GM12878 (cell line): ENCODE measurements at regions not wholly inside any gene's neighbourhood (a gene's known extent, or its start where the extent isn't known, plus 50 kb on each side); places are given as distances from the start of the nearest gene placed in this dataset.

ENCODE experiments used
- ATAC-seq: fragments of 200-7000 bp; cut with Tn5 transposase; 3 replicates; pipeline ENCODE4 v1.9.1; 2020; ENCODE audit warnings: mild to moderate bottlenecking, moderate library complexity
- BruUV-seq: library from RNA; stranded (reverse); fragments of 400-500 nt; replicated peaks from 2 replicates; lab custom pipeline; 2021; lab: Mats Ljungman, UMichigan
- CTCF ChIA-PET: fragments of 300-600 bp; sonication (Branson Sonifier 250); formaldehyde crosslinking; extraction: SDS; loops from one replicate; lab custom pipeline; 2021; ENCODE audit warnings: inconsistent platforms; lab: Yijun Ruan, JAX
- POLR2A ChIA-PET: fragments of 350-600 bp; formaldehyde crosslinking; extraction: SDS; loops from one replicate; lab custom pipeline; 2021; ENCODE audit warnings: inconsistent platforms; lab: Charles Lee
- RAD21 ChIA-PET: fragments of 300-600 bp; sonication (Branson Sonifier 250); formaldehyde crosslinking; loops from one replicate; lab custom pipeline; 2023; ENCODE audit warnings: antibody characterized with exemption; ENCODE audit not compliant: unreplicated experiment; lab: Charles Lee
- SMC1A ChIA-PET: fragments of 300-600 bp; sonication (Branson Sonifier 250); formaldehyde crosslinking; loops from one replicate; lab custom pipeline; 2023; ENCODE audit not compliant: unreplicated experiment, uncharacterized antibody; lab: Charles Lee
- DNase-seq: peaks from one replicate; pipeline ENCODE4 v3.0.0-alpha.2; 2011; ENCODE audit warnings: low read depth, low spot score
- FAIRE-seq: peaks from 3 replicates; lab custom pipeline; 2011; peaks lifted over from hg19 to GRCh38; lab: Jason Lieb, UNC
- H2AFZ ChIP-seq: 2 replicates; pipeline ENCODE4 v1.6.0; 2011; ENCODE audit warnings: low read depth, low read length, control low read depth; ENCODE audit not compliant: control insufficient read depth
- H3K27ac ChIP-seq: 2 replicates; pipeline ENCODE4 v1.5.1; 2011; ENCODE audit warnings: control low read depth; ENCODE audit not compliant: control insufficient read depth, insufficient read depth
- H3K27me3 ChIP-seq, 2 experiments: replicated peaks in 1 of 2; 2 replicates each; pipeline versions ENCODE4 v1.6.0 to v1.6.1; 2011; ENCODE audit warnings: low read length in 1 of 2; ENCODE audit not compliant: control insufficient read depth in 2 of 2, insufficient read depth in 2 of 2
- H3K36me3 ChIP-seq, 2 experiments: 2 replicates each; pipeline ENCODE4 v1.5.1; 2011; ENCODE audit warnings: low read length in 1 of 2; ENCODE audit not compliant: control insufficient read depth in 2 of 2, insufficient read depth in 2 of 2
- H3K4me1 ChIP-seq: 2 replicates; pipeline ENCODE4 v1.6.1; 2011; ENCODE audit warnings: mild to moderate bottlenecking, low read length, moderate library complexity, mixed read lengths; ENCODE audit not compliant: control insufficient read depth, insufficient read depth
- H3K4me2 ChIP-seq: 2 replicates; pipeline ENCODE4 v1.6.0; 2011; ENCODE audit warnings: control low read depth; ENCODE audit not compliant: control insufficient read depth, insufficient read depth
- H3K4me3 ChIP-seq: fragments of 200-600 bp; sonication (generic); 2 replicates; pipeline ENCODE4 v1.5.1; 2016
- H3K79me2 ChIP-seq: 2 replicates; pipeline ENCODE4 v1.6.0; 2011; ENCODE audit warnings: low read length; ENCODE audit not compliant: control insufficient read depth, insufficient read depth
- H3K9ac ChIP-seq: 2 replicates; pipeline ENCODE4 v1.8.0; 2011; ENCODE audit warnings: low read length, control low read depth, mixed read lengths; ENCODE audit not compliant: control insufficient read depth, insufficient read depth
- H3K9me3 ChIP-seq: replicated peaks from 3 replicates; pipeline ENCODE4 v1.5.1; 2011; ENCODE audit warnings: mild to moderate bottlenecking, low read length; ENCODE audit not compliant: control insufficient read depth, insufficient read depth
- H4K20me1 ChIP-seq: 2 replicates; pipeline ENCODE4 v1.6.0; 2011; ENCODE audit not compliant: control insufficient read depth, insufficient read depth
- CEBPB ChIP-seq, 2 experiments: fragments of 150-350 bp in 1 of 2; IDR thresholded peaks; 2 replicates each; pipeline ENCODE4 v1.6.1; 2012 to 2014; ENCODE audit warnings: low read depth in 2 of 2, low read length in 2 of 2, borderline replicate concordance in 1 of 2, inconsistent platforms in 1 of 2
- CHD4 ChIP-seq: fragments of 200-600 bp; sonication (generic); IDR thresholded peaks from 2 replicates; pipeline ENCODE4 v1.6.1; 2016; ENCODE audit warnings: mild to moderate bottlenecking
- CREB1 ChIP-seq: IDR thresholded peaks from 2 replicates; pipeline ENCODE4 v1.6.1; 2012; ENCODE audit warnings: low read depth, mild to moderate bottlenecking, inconsistent platforms
- CTCF ChIP-seq, 3 experiments: IDR thresholded peaks in 2 of 3; conservative IDR thresholded peaks in 1 of 3; 2 replicates each; pipeline ENCODE4 v1.5.1; 2011; ENCODE audit warnings: low read depth in 3 of 3, low read length in 3 of 3, mild to moderate bottlenecking in 3 of 3, control low read depth in 2 of 3, moderate library complexity in 2 of 3, inconsistent platforms in 1 of 3, mixed read lengths in 1 of 3; ENCODE audit not compliant: control insufficient read depth in 2 of 3, insufficient read depth in 1 of 3; ENCODE audit errors: extremely low read depth in 1 of 3
- EED ChIP-seq: sonication (generic); IDR thresholded peaks from 2 replicates; pipeline ENCODE4 v1.6.1; 2016; ENCODE audit warnings: antibody characterized with exemption, low read depth
- ELK1 ChIP-seq: IDR thresholded peaks from 2 replicates; pipeline ENCODE4 v1.6.1; 2012; ENCODE audit warnings: low read depth, low read length, improper control_type of control experiment
- JUNB ChIP-seq: IDR thresholded peaks from 2 replicates; pipeline ENCODE4 v1.6.1; 2016; ENCODE audit warnings: antibody characterized with exemption, mild to moderate bottlenecking
- LARP7 ChIP-seq: fragments of 450-650 bp; IDR thresholded peaks from 2 replicates; pipeline ENCODE4 v1.6.1; 2017; ENCODE audit warnings: mild to moderate bottlenecking
- MEF2B ChIP-seq: fragments of 450-650 bp; IDR thresholded peaks from 2 replicates; pipeline ENCODE4 v1.6.1; 2018; ENCODE audit warnings: mild to moderate bottlenecking, moderate library complexity; ENCODE audit not compliant: partially characterized antibody, poor library complexity, severe bottlenecking
- PAX5 ChIP-seq: IDR thresholded peaks from 2 replicates; pipeline ENCODE4 v1.6.1; 2011; ENCODE audit warnings: low read depth, low read length, borderline replicate concordance
- POLR2AphosphoS2 ChIP-seq: IDR thresholded peaks from 2 replicates; pipeline ENCODE4 v1.6.1; 2011; ENCODE audit warnings: low read depth, mild to moderate bottlenecking, low read length, improper control_type of control experiment, moderate library complexity
- RAD51 ChIP-seq: fragments of 450-650 bp; IDR thresholded peaks from 2 replicates; pipeline ENCODE4 v1.6.1; 2016; ENCODE audit warnings: moderate library complexity, mild to moderate bottlenecking, inconsistent platforms
- ZBED1 ChIP-seq: IDR thresholded peaks from 2 replicates; pipeline ENCODE4 v1.6.1; 2016; ENCODE audit warnings: borderline replicate concordance
- ZNF622 ChIP-seq: fragments of 450-650 bp; IDR thresholded peaks from 2 replicates; pipeline ENCODE4 v1.6.1; 2017; ENCODE audit warnings: mild to moderate bottlenecking, inconsistent platforms
- ZZZ3 ChIP-seq: IDR thresholded peaks from 2 replicates; pipeline ENCODE4 v1.6.1; 2011; ENCODE audit warnings: low read depth; ENCODE audit not compliant: control insufficient read depth, insufficient read length
- WGBS: methylation state at CpG from one replicate; pipeline ENCODE4 v1.1.6; 2016; ENCODE audit warnings: low lambda C conversion rate; ENCODE audit not compliant: insufficient replicate concordance, insufficient coverage; ENCODE audit errors: missing lambda C conversion rate; 5-methylcytosine and 5-hydroxymethylcytosine counted together
- in situ Hi-C: fragments of 300-500 bp; cut with MboI; formaldehyde crosslinking; loops from 9 replicates; pipeline ENCODE4 v1.14.3; 2018; ENCODE audit warnings: mixed read lengths
- intact Hi-C: fragments of 100-400 bp; cut with micrococcal nuclease; formaldehyde crosslinking; loops from one replicate; pipeline ENCODE4 v1.14.2; 2022; ENCODE audit not compliant: unreplicated experiment
- TF ChIP-seq, protein P1 (sequence below): fragments of 150-350 bp; IDR thresholded peaks from 2 replicates; pipeline ENCODE4 v1.6.1; 2014; ENCODE audit warnings: mild to moderate bottlenecking, low read depth, low read length
- TF ChIP-seq, protein P2 (sequence below): IDR thresholded peaks from 2 replicates; pipeline ENCODE4 v1.6.1; 2011; ENCODE audit warnings: low read depth, low read length, improper control_type of control experiment, borderline replicate concordance
- TF ChIP-seq, protein P3 (sequence below): IDR thresholded peaks from 2 replicates; pipeline ENCODE4 v1.6.1; 2011; ENCODE audit warnings: mild to moderate bottlenecking, low read depth, low read length, moderate library complexity; ENCODE audit not compliant: insufficient replicate concordance

- ChIA-PET RAD21 (no interaction called here), CTCF (interaction anchor here (0.9 kb wide), 1 partner anchor 11 kb away, joined by 3 read pairs; no protein-coding TSS in a partner anchor), POLR2A (no interaction called here), SMC1A (no interaction called here)
- TF ChIP-seq CHD4: no peak
- no peak for TF ChIP-seq ELK1
- no peak for TF ChIP-seq POLR2AphosphoS2
- TF ChIP-seq EED: no peak
- TF ChIP-seq, protein P1, sequence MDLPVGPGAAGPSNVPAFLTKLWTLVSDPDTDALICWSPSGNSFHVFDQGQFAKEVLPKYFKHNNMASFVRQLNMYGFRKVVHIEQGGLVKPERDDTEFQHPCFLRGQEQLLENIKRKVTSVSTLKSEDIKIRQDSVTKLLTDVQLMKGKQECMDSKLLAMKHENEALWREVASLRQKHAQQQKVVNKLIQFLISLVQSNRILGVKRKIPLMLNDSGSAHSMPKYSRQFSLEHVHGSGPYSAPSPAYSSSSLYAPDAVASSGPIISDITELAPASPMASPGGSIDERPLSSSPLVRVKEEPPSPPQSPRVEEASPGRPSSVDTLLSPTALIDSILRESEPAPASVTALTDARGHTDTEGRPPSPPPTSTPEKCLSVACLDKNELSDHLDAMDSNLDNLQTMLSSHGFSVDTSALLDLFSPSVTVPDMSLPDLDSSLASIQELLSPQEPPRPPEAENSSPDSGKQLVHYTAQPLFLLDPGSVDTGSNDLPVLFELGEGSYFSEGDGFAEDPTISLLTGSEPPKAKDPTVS: no peak
- no peak for TF ChIP-seq ZNF622
- TF ChIP-seq LARP7: no peak
- no peak for TF ChIP-seq ZZZ3
- TF ChIP-seq CREB1: no peak
- no peak for TF ChIP-seq CTCF (IDR thresholded peaks at IDR 0.05 in 2 of 3, conservative IDR thresholded peaks at IDR 0.05 in 1 of 3; ENCODE audit: control insufficient read depth in 2 of 3, extremely low read depth in 1 of 3, insufficient read depth in 1 of 3, low read depth in 3 of 3, low read length in 3 of 3)
- no peak for TF ChIP-seq PAX5
- TF ChIP-seq, protein P2, sequence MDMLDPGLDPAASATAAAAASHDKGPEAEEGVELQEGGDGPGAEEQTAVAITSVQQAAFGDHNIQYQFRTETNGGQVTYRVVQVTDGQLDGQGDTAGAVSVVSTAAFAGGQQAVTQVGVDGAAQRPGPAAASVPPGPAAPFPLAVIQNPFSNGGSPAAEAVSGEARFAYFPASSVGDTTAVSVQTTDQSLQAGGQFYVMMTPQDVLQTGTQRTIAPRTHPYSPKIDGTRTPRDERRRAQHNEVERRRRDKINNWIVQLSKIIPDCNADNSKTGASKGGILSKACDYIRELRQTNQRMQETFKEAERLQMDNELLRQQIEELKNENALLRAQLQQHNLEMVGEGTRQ: no peak
- no peak for TF ChIP-seq CEBPB (IDR thresholded peaks at IDR 0.05; ENCODE audit: borderline replicate concordance in 1 of 2, low read depth in 2 of 2, low read length in 2 of 2)
- TF ChIP-seq, protein P3, sequence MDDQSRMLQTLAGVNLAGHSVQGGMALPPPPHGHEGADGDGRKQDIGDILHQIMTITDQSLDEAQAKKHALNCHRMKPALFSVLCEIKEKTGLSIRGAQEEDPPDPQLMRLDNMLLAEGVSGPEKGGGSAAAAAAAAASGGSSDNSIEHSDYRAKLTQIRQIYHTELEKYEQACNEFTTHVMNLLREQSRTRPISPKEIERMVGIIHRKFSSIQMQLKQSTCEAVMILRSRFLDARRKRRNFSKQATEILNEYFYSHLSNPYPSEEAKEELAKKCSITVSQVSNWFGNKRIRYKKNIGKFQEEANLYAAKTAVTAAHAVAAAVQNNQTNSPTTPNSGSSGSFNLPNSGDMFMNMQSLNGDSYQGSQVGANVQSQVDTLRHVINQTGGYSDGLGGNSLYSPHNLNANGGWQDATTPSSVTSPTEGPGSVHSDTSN: no peak
- no peak for TF ChIP-seq RAD51
- no peak for TF ChIP-seq JUNB
- TF ChIP-seq MEF2B: no peak
- no peak for TF ChIP-seq ZBED1
- no TSS peak for BruUV-seq
- no peak overlapping the region for H3K9ac ChIP-seq
- no peak overlapping the region for H3K4me3 ChIP-seq
- DNase-seq (no peak), FAIRE-seq (no peak), ATAC-seq (no peak)
- in situ Hi-C loops: no loop called here
- H3K9me3 ChIP-seq: no peaks in the 10 kb centered on the region
- H3K27ac ChIP-seq: no peak overlapping the region
- no peaks in the 10 kb centered on the region for H3K4me1 ChIP-seq
- no peak overlapping the region for H2AFZ ChIP-seq
- no peaks in the 10 kb centered on the region for H3K79me2 ChIP-seq
- H3K27me3 ChIP-seq: no peaks in the 10 kb centered on the region
- WGBS: 56% methylated on average over 3 of the region's 3 CpGs
- intact Hi-C loops: no loop called here
- H3K4me2 ChIP-seq: no peak overlapping the region
- no peaks in the 10 kb centered on the region for H3K36me3 ChIP-seq
- H4K20me1 ChIP-seq: no peaks in the 10 kb centered on the region
Observed at GRCh38 chr14:51335961-51336723, 96.1 kb downstream of the TMX1 start.
